PC-9 (cell line): ENCODE measurements at regions not wholly inside any gene's neighbourhood (a gene's known extent, or its start where the extent isn't known, plus 50 kb on each side); places are given as distances from the start of the nearest gene placed in this dataset.

Experiments used
- EZH2 ChIP-seq: fragments of 200-600 bp; sonication (generic); IDR thresholded peaks from 2 replicates; pipeline ENCODE4 v1.8.0; 2017; ENCODE audit warnings: antibody characterized with exemption, low read depth
- TF ChIP-seq, protein P1 (sequence below): fragments of 200-600 bp; sonication (generic); conservative IDR thresholded peaks from 2 replicates; pipeline ENCODE4 v1.6.1; 2017; ENCODE audit warnings: mixed run types, antibody characterized with exemption, mild to moderate bottlenecking, moderate library complexity

- TF ChIP-seq, protein P1, sequence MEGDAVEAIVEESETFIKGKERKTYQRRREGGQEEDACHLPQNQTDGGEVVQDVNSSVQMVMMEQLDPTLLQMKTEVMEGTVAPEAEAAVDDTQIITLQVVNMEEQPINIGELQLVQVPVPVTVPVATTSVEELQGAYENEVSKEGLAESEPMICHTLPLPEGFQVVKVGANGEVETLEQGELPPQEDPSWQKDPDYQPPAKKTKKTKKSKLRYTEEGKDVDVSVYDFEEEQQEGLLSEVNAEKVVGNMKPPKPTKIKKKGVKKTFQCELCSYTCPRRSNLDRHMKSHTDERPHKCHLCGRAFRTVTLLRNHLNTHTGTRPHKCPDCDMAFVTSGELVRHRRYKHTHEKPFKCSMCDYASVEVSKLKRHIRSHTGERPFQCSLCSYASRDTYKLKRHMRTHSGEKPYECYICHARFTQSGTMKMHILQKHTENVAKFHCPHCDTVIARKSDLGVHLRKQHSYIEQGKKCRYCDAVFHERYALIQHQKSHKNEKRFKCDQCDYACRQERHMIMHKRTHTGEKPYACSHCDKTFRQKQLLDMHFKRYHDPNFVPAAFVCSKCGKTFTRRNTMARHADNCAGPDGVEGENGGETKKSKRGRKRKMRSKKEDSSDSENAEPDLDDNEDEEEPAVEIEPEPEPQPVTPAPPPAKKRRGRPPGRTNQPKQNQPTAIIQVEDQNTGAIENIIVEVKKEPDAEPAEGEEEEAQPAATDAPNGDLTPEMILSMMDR: no peak
- TF ChIP-seq EZH2: no peak
Observed at GRCh38 chr6:169881398-169881797, 130.0 kb downstream of the ERMARD start.
